ENCODE measurements at regions not wholly inside any gene's neighbourhood (a gene's known extent, or its start where the extent isn't known, plus 50 kb on each side); places are given as distances from the start of the nearest gene placed in this dataset.

DNA sequence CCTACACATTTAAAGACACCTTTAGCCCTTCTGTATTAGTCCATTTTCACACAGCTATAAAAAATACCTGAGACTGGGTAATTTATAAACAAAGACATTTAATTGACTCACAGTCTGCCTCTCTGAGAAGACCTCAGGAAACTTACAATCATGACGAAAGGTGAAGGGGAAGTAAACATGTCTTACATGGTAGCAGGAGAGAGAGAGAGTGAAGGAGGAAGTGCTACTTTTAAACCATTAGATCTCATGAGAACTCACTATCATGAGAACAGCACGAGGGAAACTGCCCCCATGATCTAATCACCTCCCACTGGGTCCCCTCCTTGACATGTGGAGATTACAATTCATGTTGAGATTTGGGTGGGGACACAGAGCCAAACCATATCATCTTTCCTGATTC is 946.6 kb downstream of the SLC4A3 start:
- Histone ChIP-seq H4K5ac (ENCODE audit: insufficient read length, low read depth, low read length) (no peak overlapping the region), H4K91ac (ENCODE audit: insufficient read length, low read depth, low read length) (no peak overlapping the region), H2BK20ac (ENCODE audit: low read depth, low read length, poor library complexity, severe bottlenecking) (no peak overlapping the region), H3K4me2 (ENCODE audit: insufficient read depth, insufficient read length, low read length) (no peak overlapping the region), H3K79me1 (ENCODE audit: insufficient read depth, low read depth, low read length, poor library complexity, severe bottlenecking) (no peaks in the 10 kb centered on the region), H3K27me3 (ENCODE audit: insufficient read depth, low read length) (no peaks in the 10 kb centered on the region), H2AK5ac (ENCODE audit: insufficient read length, low read length) (no peak overlapping the region), H2BK12ac (ENCODE audit: insufficient read length, low read depth, low read length) (no peak overlapping the region), H3K4ac (ENCODE audit: low read depth, low read length) (no peak overlapping the region), H3K56ac (ENCODE audit: insufficient read length, low read depth, low read length) (no peak overlapping the region), H2BK120ac (ENCODE audit: low read depth, low read length, poor library complexity, severe bottlenecking) (no peak overlapping the region), H3K4me1 (ENCODE audit: insufficient read depth, low read length) (no peaks in the 10 kb centered on the region), H4K20me1 (ENCODE audit: control insufficient read depth, insufficient read depth, insufficient read length) (no peaks in the 10 kb centered on the region), H3T11ph (ENCODE audit: low read length) (no peak overlapping the region), H3K79me2 (ENCODE audit: insufficient read depth, low read length) (no peaks in the 10 kb centered on the region), H3K23ac (ENCODE audit: insufficient read length, low read depth, low read length) (no peak overlapping the region), H3K14ac (ENCODE audit: insufficient read depth, low read length) (no peak overlapping the region), H4K8ac (replicated peaks; ENCODE audit: insufficient read length, low read depth, low read length) (no peak overlapping the region), H2BK15ac (ENCODE audit: low read depth, low read length) (no peak overlapping the region), H2BK5ac (ENCODE audit: insufficient read length, low read length) (no peak overlapping the region), H3K27ac (ENCODE audit: insufficient read length, low read depth, low read length) (no peak overlapping the region), H2AFZ (ENCODE audit: low read length) (no peak overlapping the region), H3K9ac (ENCODE audit: extremely low read depth, insufficient read length, low read length) (no peak overlapping the region), H3K23me2 (ENCODE audit: insufficient read length, low read depth, low read length, poor library complexity, severe bottlenecking) (no peaks in the 10 kb centered on the region), H3K18ac (ENCODE audit: insufficient read length, low read depth, low read length) (no peak overlapping the region), H3K9me3 (ENCODE audit: control insufficient read depth, low read depth, low read length) (no peaks in the 10 kb centered on the region)
- Mint-ChIP-seq H3K4me1 (peaks cover 2 to 5% of the 10 kb centered on the region in 2 experiments; a peak in 1 of 4 replicates), H3K36me3 (ENCODE audit: insufficient read depth in 1 of 3, low read depth in 3 of 3) (no peaks in the 10 kb centered on the region), H3K27ac (no peak overlapping the region), H3K4me3 (no peak overlapping the region), H3K9me3 (no peaks in the 10 kb centered on the region), H3K27me3 (ENCODE audit: low read depth) (no peaks in the 10 kb centered on the region)
- WGBS (ENCODE audit: extremely low coverage, insufficient read length, low lambda C conversion rate) = no CpG with 5 or more reads among the region's 2 CpGs
- TF ChIP-seq, protein P1, sequence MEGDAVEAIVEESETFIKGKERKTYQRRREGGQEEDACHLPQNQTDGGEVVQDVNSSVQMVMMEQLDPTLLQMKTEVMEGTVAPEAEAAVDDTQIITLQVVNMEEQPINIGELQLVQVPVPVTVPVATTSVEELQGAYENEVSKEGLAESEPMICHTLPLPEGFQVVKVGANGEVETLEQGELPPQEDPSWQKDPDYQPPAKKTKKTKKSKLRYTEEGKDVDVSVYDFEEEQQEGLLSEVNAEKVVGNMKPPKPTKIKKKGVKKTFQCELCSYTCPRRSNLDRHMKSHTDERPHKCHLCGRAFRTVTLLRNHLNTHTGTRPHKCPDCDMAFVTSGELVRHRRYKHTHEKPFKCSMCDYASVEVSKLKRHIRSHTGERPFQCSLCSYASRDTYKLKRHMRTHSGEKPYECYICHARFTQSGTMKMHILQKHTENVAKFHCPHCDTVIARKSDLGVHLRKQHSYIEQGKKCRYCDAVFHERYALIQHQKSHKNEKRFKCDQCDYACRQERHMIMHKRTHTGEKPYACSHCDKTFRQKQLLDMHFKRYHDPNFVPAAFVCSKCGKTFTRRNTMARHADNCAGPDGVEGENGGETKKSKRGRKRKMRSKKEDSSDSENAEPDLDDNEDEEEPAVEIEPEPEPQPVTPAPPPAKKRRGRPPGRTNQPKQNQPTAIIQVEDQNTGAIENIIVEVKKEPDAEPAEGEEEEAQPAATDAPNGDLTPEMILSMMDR (conservative IDR thresholded peaks at IDR 0.05) = no peak
- DNase-seq = no peak
